Stimulated activated CD8-positive, alpha-beta memory T cell treated with anti-CD3 and anti-CD28 coated beads, Interleukin-15, amount 100 ng/mL, for 1 hour (primary cell): ENCODE measurements at regions not wholly inside any gene's neighbourhood (a gene's known extent, or its start where the extent isn't known, plus 50 kb on each side); places are given as distances from the start of the nearest gene placed in this dataset.
"Not testable (repeated sequence)": the region's sequence is repeated elsewhere in the genome, so short reads cannot be mapped to it uniquely, and the experiment has no call there.

Experiments
- DNase-seq: peaks from one replicate; pipeline ENCODE4 v3.0.0-alpha.2; 2020; ENCODE audit warnings: low read depth

GRCh38 chr21:5103880-5104561, 5417.4 kb upstream of the TPTE start:
- DNase-seq: not testable (repeated sequence)

- DNase-seq: not testable (repeated sequence)
Observed at GRCh38 chr21:5104562-5104928, 5416.8 kb upstream of the TPTE start.

GRCh38 chr21:5105939-5106708, 5415.3 kb upstream of the TPTE start:
- not testable (repeated sequence) for DNase-seq

- not testable (repeated sequence) for DNase-seq
Observed at GRCh38 chr21:5106767-5107464, 5414.5 kb upstream of the TPTE start.

- not testable (repeated sequence) for DNase-seq
Observed at GRCh38 chr21:5107637-5108036, 5413.7 kb upstream of the TPTE start.

- DNase-seq: not testable (repeated sequence)
Observed at GRCh38 chr21:5108048-5108775, 5413.2 kb upstream of the TPTE start.

GRCh38 chr21:5111197-5111596, 5410.2 kb upstream of the TPTE start:
- DNase-seq: not testable (repeated sequence)

GRCh38 chr21:5113092-5113491, 5408.3 kb upstream of the TPTE start:
- DNase-seq: not testable (repeated sequence)

- not testable (repeated sequence) for DNase-seq
Observed at GRCh38 chr21:5114468-5114867, 5406.9 kb upstream of the TPTE start.

- DNase-seq: not testable (repeated sequence)
Observed at GRCh38 chr21:5114893-5115645, 5406.3 kb upstream of the TPTE start.

GRCh38 chr21:5115646-5116343, 5405.6 kb upstream of the TPTE start:
- DNase-seq: not testable (repeated sequence)

GRCh38 chr21:5116344-5117123, 5404.8 kb upstream of the TPTE start:
- DNase-seq: not testable (repeated sequence)

GRCh38 chr21:5117135-5117534, 5404.2 kb upstream of the TPTE start:
- not testable (repeated sequence) for DNase-seq

- DNase-seq: not testable (repeated sequence)
Observed at GRCh38 chr21:5117666-5118295, 5403.6 kb upstream of the TPTE start.

GRCh38 chr21:5118296-5118679, 5403.1 kb upstream of the TPTE start:
- DNase-seq: not testable (repeated sequence)

GRCh38 chr21:5119179-5119578, 5402.2 kb upstream of the TPTE start:
- DNase-seq: not testable (repeated sequence)

GRCh38 chr21:5121399-5121798, 5400.0 kb upstream of the TPTE start:
- not testable (repeated sequence) for DNase-seq

- not testable (repeated sequence) for DNase-seq
Observed at GRCh38 chr21:5121849-5122248, 5399.5 kb upstream of the TPTE start.

- peak; percentile 53 for DNase-seq
Observed at GRCh38 chr21:5123655-5124054, 5397.7 kb upstream of the TPTE start.
